HUES64 (cell line): ENCODE measurements at regions not wholly inside any gene's neighbourhood (a gene's known extent, or its start where the extent isn't known, plus 50 kb on each side); places are given as distances from the start of the nearest gene placed in this dataset.

Experiments used
- H3K27ac ChIP-seq: 2 replicates; pipeline ENCODE4 v1.7.0; 2013; ENCODE audit warnings: low read depth, low read length, inconsistent platforms
- H3K27me3 ChIP-seq: 2 replicates; pipeline ENCODE4 v1.6.1; 2013; ENCODE audit warnings: mild to moderate bottlenecking, low read length; ENCODE audit not compliant: insufficient read depth
- H3K36me3 ChIP-seq: 2 replicates; pipeline ENCODE4 v1.6.1; 2013; ENCODE audit warnings: mild to moderate bottlenecking, low read length; ENCODE audit not compliant: insufficient read depth
- H3K4me1 ChIP-seq: 2 replicates; pipeline ENCODE4 v1.6.1; 2013; ENCODE audit warnings: mild to moderate bottlenecking, low read length, moderate library complexity; ENCODE audit not compliant: insufficient read depth
- H3K4me3 ChIP-seq: 2 replicates; pipeline ENCODE4 v1.5.1; 2013; ENCODE audit warnings: mild to moderate bottlenecking, low read length, moderate library complexity
- H3K9ac ChIP-seq: 2 replicates; pipeline ENCODE4 v1.6.1; 2013; ENCODE audit warnings: mild to moderate bottlenecking, low read depth, low read length
- H3K9me3 ChIP-seq: 2 replicates; pipeline ENCODE4 v1.6.1; 2013; ENCODE audit warnings: low read depth, low read length; ENCODE audit not compliant: insufficient read depth
- WGBS: fragments of 150-250, 120-280 bp; methylation state at CpG from one replicate; pipeline ENCODE4 v1.1.7; 2013; ENCODE audit warnings: missing lambda C conversion rate; 5-methylcytosine and 5-hydroxymethylcytosine counted together

DNA sequence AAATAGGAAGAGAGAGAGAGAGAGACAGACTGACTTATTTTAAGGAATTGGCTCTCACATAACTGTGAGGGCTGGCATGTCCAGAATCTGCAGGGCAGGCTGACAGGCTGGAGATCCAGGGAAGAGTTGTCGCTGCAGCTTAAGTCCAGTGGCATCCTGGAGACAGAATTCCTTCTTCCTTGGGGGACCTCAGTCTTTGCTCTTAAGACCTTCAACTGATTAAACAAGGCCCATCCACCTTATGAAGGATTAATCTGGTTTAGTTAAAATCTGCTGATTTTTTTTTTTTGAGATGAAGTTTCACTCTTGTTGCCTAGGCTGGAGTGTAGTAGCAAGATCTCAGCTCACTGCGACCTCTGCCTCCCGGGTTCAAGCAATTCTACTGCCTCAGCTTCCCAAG lies 128.0 kb upstream of the ALDH1A3 start:
- Histone ChIP-seq H3K9me3 (no peaks in the 10 kb centered on the region), H3K4me3 (no peak overlapping the region), H3K27me3 (no peaks in the 10 kb centered on the region), H3K4me1 (peaks cover 15% of the 10 kb centered on the region), H3K36me3 (no peaks in the 10 kb centered on the region), H3K27ac (no peak overlapping the region), H3K9ac (no peak overlapping the region)
- 93% methylated on average over 3 of the region's 3 CpGs for WGBS

DNA sequence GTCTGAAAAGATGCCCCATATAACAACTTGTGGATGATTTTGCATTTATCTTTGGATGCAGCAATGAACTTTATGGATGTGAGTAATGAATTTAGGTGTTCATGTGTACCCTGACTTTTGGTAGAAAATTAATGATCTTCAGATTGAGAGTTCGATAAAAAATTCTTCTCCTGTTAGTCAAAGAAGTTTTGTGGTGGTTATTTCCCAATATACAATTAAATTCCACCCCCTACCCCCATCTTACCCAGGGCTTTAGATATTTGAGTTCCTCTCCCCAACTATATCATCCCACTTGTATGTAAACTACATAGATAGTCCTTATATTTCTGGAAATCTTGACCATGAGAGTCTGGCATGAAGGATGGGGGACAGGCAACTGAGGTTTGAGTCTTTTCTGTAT lies 126.1 kb upstream of the ALDH1A3 start:
- Histone ChIP-seq H3K9me3 (no peaks in the 10 kb centered on the region), H3K4me3 (no peak overlapping the region), H3K9ac (no peak overlapping the region), H3K4me1 (peaks cover 15% of the 10 kb centered on the region), H3K27me3 (no peaks in the 10 kb centered on the region), H3K27ac (no peak overlapping the region), H3K36me3 (no peaks in the 10 kb centered on the region)
- no CpG with 5 or more reads among the region's 1 CpG for WGBS

- no peak overlapping the region for H3K27ac ChIP-seq
- WGBS, result no CpG with 5 or more reads among the region's 1 CpG
- no peaks in the 10 kb centered on the region for H3K9me3 ChIP-seq
- H3K4me3 ChIP-seq, result no peak overlapping the region
- no peaks in the 10 kb centered on the region for H3K27me3 ChIP-seq
- H3K36me3 ChIP-seq, result no peaks in the 10 kb centered on the region
- no peaks in the 10 kb centered on the region for H3K4me1 ChIP-seq
- no peak overlapping the region for H3K9ac ChIP-seq
These were observed 122.0 kb upstream of the ALDH1A3 start for GRCh38 chr15:100757661-100758060.

DNA sequence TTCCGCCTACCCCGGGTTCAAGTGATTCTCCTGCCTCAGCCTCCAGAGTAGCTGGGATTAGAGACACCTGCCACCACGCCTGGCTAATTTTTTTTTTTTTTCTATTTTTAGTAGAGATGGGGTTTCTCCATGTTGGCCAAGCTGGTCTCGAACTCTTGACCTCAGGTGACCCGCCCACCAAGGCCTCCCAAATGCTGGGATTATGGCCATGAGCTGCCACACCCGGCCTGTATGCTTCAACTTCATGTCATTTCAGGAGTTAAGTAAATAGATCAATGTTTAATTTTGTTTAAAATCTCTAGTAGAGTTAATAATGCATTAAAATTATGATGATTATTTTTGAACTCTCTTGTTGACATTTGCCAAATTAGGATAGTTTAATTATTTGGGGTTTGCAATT lies 121.1 kb upstream of the ALDH1A3 start:
- no peak overlapping the region for H3K4me3 ChIP-seq
- H3K36me3 ChIP-seq, result no peaks in the 10 kb centered on the region
- H3K27me3 ChIP-seq, result no peaks in the 10 kb centered on the region
- H3K9me3 ChIP-seq, result no peaks in the 10 kb centered on the region
- no peak overlapping the region for H3K27ac ChIP-seq
- WGBS, result 93% methylated on average over 5 of the region's 6 CpGs
- no peaks in the 10 kb centered on the region for H3K4me1 ChIP-seq
- no peak overlapping the region for H3K9ac ChIP-seq

GRCh38 chr15:100759106-100759505 lies 120.5 kb upstream of the ALDH1A3 start:
- Histone ChIP-seq H3K36me3 (no peaks in the 10 kb centered on the region), H3K27ac (no peak overlapping the region), H3K4me1 (no peaks in the 10 kb centered on the region), H3K4me3 (no peak overlapping the region), H3K27me3 (no peaks in the 10 kb centered on the region), H3K9me3 (no peaks in the 10 kb centered on the region), H3K9ac (no peak overlapping the region)
- 72% methylated on average over 6 of the region's 6 CpGs for WGBS

DNA sequence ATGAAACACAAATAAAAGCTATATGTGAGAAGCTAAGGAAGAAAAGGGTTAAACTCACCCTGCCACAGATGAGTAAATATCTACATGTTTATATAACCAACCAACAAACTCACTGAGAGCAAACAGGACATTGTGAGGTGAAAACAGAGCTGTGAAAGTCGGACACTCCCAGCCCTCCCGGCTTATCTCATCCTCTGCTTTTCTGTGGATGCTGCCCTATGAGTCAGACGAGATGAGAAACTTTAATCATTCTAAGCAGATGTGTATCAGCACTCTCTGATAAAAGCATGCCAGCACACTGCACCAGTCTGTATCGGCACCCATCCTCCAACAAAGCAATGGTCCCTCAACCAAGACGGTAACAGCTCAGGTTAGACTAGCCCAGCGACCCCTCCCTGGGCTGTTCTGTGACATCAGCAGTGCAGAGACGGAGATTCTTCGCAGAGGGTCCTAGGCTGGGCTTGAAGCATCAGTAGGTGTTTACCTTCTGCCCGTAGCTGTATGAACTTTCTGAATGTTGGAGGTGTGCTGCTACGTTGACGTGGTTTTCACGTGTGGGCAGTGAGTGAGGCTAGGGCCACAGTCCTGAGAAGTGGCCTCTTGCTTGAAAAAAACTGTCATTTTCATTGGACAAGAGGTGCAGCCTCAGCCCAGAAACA lies 119.8 kb upstream of the ALDH1A3 start:
- H3K9ac ChIP-seq, result no peak overlapping the region
- H3K27me3 ChIP-seq, result no peaks in the 10 kb centered on the region
- no peak overlapping the region for H3K4me3 ChIP-seq
- no peaks in the 10 kb centered on the region for H3K36me3 ChIP-seq
- H3K4me1 ChIP-seq, result no peaks in the 10 kb centered on the region
- WGBS, result 78% methylated on average over 12 of the region's 12 CpGs
- H3K9me3 ChIP-seq, result no peaks in the 10 kb centered on the region
- no peak overlapping the region for H3K27ac ChIP-seq

- H3K4me1 ChIP-seq, result no peaks in the 10 kb centered on the region
- H3K4me3 ChIP-seq, result no peak overlapping the region
- H3K27ac ChIP-seq, result no peak overlapping the region
- no peaks in the 10 kb centered on the region for H3K27me3 ChIP-seq
- no peak overlapping the region for H3K9ac ChIP-seq
- H3K36me3 ChIP-seq, result no peaks in the 10 kb centered on the region
- no peaks in the 10 kb centered on the region for H3K9me3 ChIP-seq
- 96% methylated on average over 6 of the region's 6 CpGs for WGBS
These were observed 119.2 kb upstream of the ALDH1A3 start for GRCh38 chr15:100760357-100760903.

DNA sequence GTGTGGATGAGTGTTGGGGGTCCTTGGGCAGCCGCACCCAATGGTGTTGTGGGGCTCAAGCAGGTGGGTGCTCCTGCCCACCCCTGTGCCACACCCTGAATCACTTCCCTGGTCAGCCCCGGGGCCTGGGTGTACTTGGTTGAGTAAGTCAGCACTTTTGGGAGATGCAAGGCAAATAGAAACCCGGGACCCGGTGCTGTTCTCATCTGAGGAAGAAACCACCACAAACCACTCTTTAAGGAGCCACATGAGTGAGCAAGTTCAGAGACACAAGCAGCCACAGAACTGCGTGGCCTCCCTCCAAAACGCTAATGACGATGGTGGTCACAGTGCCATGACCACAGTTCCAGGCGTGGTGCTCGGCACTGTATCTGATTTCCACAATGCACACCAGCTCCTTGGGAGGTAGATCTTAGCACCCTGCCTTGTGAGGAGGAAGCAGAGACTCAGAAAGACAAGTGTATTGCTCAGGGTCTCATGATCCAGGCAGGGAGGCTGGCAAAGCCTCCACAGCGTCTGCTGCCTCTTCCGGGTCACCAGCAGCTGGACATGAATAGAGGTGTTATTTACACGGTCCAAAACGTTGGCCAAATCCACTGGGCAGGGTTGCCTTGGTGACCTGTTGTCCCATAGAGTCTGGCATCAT lies 118.2 kb upstream of the ALDH1A3 start:
- no peak overlapping the region for H3K27ac ChIP-seq
- no peaks in the 10 kb centered on the region for H3K9me3 ChIP-seq
- no peak overlapping the region for H3K9ac ChIP-seq
- H3K36me3 ChIP-seq, result no peaks in the 10 kb centered on the region
- H3K4me3 ChIP-seq, result no peak overlapping the region
- WGBS, result 94% methylated on average over 13 of the region's 13 CpGs
- H3K4me1 ChIP-seq, result 0 out of 2 replicates have a peak, but pooled peaks cover 4% of the 10 kb centered on the region
- H3K27me3 ChIP-seq, result no peaks in the 10 kb centered on the region

- H3K4me3 ChIP-seq, result no peak overlapping the region
- no peak overlapping the region for H3K27ac ChIP-seq
- no peaks in the 10 kb centered on the region for H3K9me3 ChIP-seq
- H3K9ac ChIP-seq, result no peak overlapping the region
- H3K36me3 ChIP-seq, result no peaks in the 10 kb centered on the region
- H3K27me3 ChIP-seq, result no peaks in the 10 kb centered on the region
- 0 out of 2 replicates have a peak, but pooled peaks cover 6% of the 10 kb centered on the region for H3K4me1 ChIP-seq
- WGBS, result 81% methylated on average over 12 of the region's 12 CpGs
These were observed 117.3 kb upstream of the ALDH1A3 start for GRCh38 chr15:100762289-100762688.

- H3K27me3 ChIP-seq, result no peaks in the 10 kb centered on the region
- H3K27ac ChIP-seq, result no peak overlapping the region
- H3K4me1 ChIP-seq, result 0 out of 2 replicates have a peak, but pooled peaks cover 6% of the 10 kb centered on the region
- no peak overlapping the region for H3K4me3 ChIP-seq
- no peaks in the 10 kb centered on the region for H3K36me3 ChIP-seq
- H3K9me3 ChIP-seq, result no peaks in the 10 kb centered on the region
- H3K9ac ChIP-seq, result no peak overlapping the region
- 93% methylated on average over 10 of the region's 10 CpGs for WGBS
These were observed 116.5 kb upstream of the ALDH1A3 start for GRCh38 chr15:100762913-100763834.
